Panc1 (cell line): ENCODE measurements at regions not wholly inside any gene's neighbourhood (a gene's known extent, or its start where the extent isn't known, plus 50 kb on each side); places are given as distances from the start of the nearest gene placed in this dataset.

Experiments used
- ATAC-seq: fragments of 200-7000 bp; cut with Tn5 transposase; 2 replicates; pipeline ENCODE4 v1.9.1; 2020; ENCODE audit warnings: mild to moderate bottlenecking, moderate library complexity
- BruUV-seq: library from RNA; stranded (reverse); fragments of 400-500 nt; replicated peaks from 2 replicates; lab custom pipeline; 2021; lab: Mats Ljungman, UMichigan
- CTCF ChIA-PET: fragments of 300-600 bp; sonication (Branson Sonifier 250); formaldehyde crosslinking; loops from one replicate; lab custom pipeline; 2022; ENCODE audit warnings: antibody characterized with exemption; lab: Charles Lee
- POLR2A ChIA-PET: fragments of 300-600 bp; sonication (Branson Sonifier 250); formaldehyde crosslinking; loops from one replicate; lab custom pipeline; 2022; ENCODE audit warnings: antibody characterized with exemption; lab: Charles Lee
- DNase-seq: peaks from one replicate; pipeline ENCODE4 v3.0.0-alpha.2; 2010; ENCODE audit warnings: low read depth, low spot score
- H3K27ac ChIP-seq: 2 replicates; pipeline ENCODE4 v1.5.1; 2011; ENCODE audit warnings: mild to moderate bottlenecking, low read length, inconsistent platforms
- H3K27me3 ChIP-seq: fragments of 200-500 bp; sonication (Bioruptor generic); 2 replicates; pipeline ENCODE4 v1.6.0; 2014; ENCODE audit warnings: low read length, inconsistent platforms; ENCODE audit not compliant: control insufficient read depth, insufficient read depth
- H3K36me3 ChIP-seq: fragments of 200-500 bp; sonication (Bioruptor generic); 2 replicates; pipeline ENCODE4 v1.5.1; 2014; ENCODE audit warnings: inconsistent platforms, mild to moderate bottlenecking, low read length, moderate library complexity; ENCODE audit not compliant: control insufficient read depth, insufficient read depth
- H3K4me1 ChIP-seq: 2 replicates; pipeline ENCODE4 v1.5.1; 2011; ENCODE audit warnings: inconsistent platforms, mild to moderate bottlenecking, low read length, moderate library complexity; ENCODE audit not compliant: control insufficient read depth, insufficient read depth
- H3K4me3 ChIP-seq, 2 experiments: 2 replicates each; pipeline ENCODE4 v1.5.1; 2011 to 2012; ENCODE audit warnings: low read depth in 2 of 2, low read length in 2 of 2, mild to moderate bottlenecking in 2 of 2, inconsistent platforms in 1 of 2, moderate library complexity in 1 of 2
- H3K9me3 ChIP-seq: fragments of 200-500 bp; sonication (Bioruptor generic); 2 replicates; pipeline ENCODE4 v1.5.1; 2014; ENCODE audit warnings: low read depth, mild to moderate bottlenecking, inconsistent platforms, low read length, moderate library complexity; ENCODE audit not compliant: control insufficient read depth, insufficient read depth
- CTCF ChIP-seq: fragments of 450-650 bp; IDR thresholded peaks from 2 replicates; pipeline ENCODE4 v1.5.1; 2017; ENCODE audit warnings: mild to moderate bottlenecking
- POLR2AphosphoS5 ChIP-seq: IDR thresholded peaks from 2 replicates; pipeline ENCODE4 v1.6.1; 2012; ENCODE audit warnings: mild to moderate bottlenecking, low read depth, low read length, moderate library complexity
- REST ChIP-seq, 2 experiments: IDR thresholded peaks; 2 replicates each; pipeline ENCODE4 v1.6.1; 2011 to 2012; ENCODE audit warnings: low read depth in 2 of 2, control low read depth in 1 of 2, low read length in 1 of 2, mild to moderate bottlenecking in 1 of 2, moderate library complexity in 1 of 2; ENCODE audit not compliant: insufficient read depth in 1 of 2
- SIN3A ChIP-seq: IDR thresholded peaks from 2 replicates; pipeline ENCODE4 v1.6.1; 2012; ENCODE audit warnings: low read depth, mild to moderate bottlenecking, low read length, moderate library complexity, borderline replicate concordance; ENCODE audit not compliant: insufficient read depth
- TCF7L2 ChIP-seq: IDR thresholded peaks from 2 replicates; pipeline ENCODE4 v1.6.1; 2011; ENCODE audit warnings: mild to moderate bottlenecking, low read depth, low read length, inconsistent platforms
- in situ Hi-C: cut with HindIII; loops from 2 replicates; pipeline ENCODE4 v1.10.0; 2016; ENCODE audit warnings: low sequenced_read_pairs, low pct_unique_long_range_greater_than_20kb
- intact Hi-C: fragments of 100-400 bp; cut with micrococcal nuclease; formaldehyde crosslinking; loops from one replicate; pipeline ENCODE4 v1.10.0; 2022; ENCODE audit not compliant: unreplicated experiment

GRCh38 chr2:41933046-41933420 is 114.8 kb upstream of the PKDCC start:
- CTCF ChIA-PET, result no interaction called here
- no TSS peak for BruUV-seq
- no peak for TF ChIP-seq POLR2AphosphoS5
- TF ChIP-seq TCF7L2, result no peak
- no peak for TF ChIP-seq CTCF
- TF ChIP-seq REST (IDR thresholded peaks at IDR 0.05; ENCODE audit: insufficient read depth in 1 of 2, low read depth in 2 of 2, low read length in 1 of 2), result no peak
- TF ChIP-seq SIN3A, result no peak
- H3K4me1 ChIP-seq, result no peaks in the 10 kb centered on the region
- ATAC-seq, result no peak
- H3K9me3 ChIP-seq, result no peaks in the 10 kb centered on the region
- DNase-seq, result no peak
- in situ Hi-C loops (no loop called here), intact Hi-C loops (no loop called here)
- H3K36me3 ChIP-seq, result no peaks in the 10 kb centered on the region
- no peaks in the 10 kb centered on the region for H3K27me3 ChIP-seq
- no peak overlapping the region for H3K4me3 ChIP-seq
- H3K27ac ChIP-seq, result no peak overlapping the region
- POLR2A ChIA-PET, result no interaction called here

GRCh38 chr2:41933585-41934320 is 114.1 kb upstream of the PKDCC start:
- ChIA-PET CTCF (no interaction called here), POLR2A (no interaction called here)
- no peak for ATAC-seq
- no peak overlapping the region for H3K4me3 ChIP-seq
- no peaks in the 10 kb centered on the region for H3K9me3 ChIP-seq
- H3K4me1 ChIP-seq, result no peaks in the 10 kb centered on the region
- in situ Hi-C loops (no loop called here), intact Hi-C loops (no loop called here)
- H3K36me3 ChIP-seq, result no peaks in the 10 kb centered on the region
- BruUV-seq, result no TSS peak
- no peaks in the 10 kb centered on the region for H3K27me3 ChIP-seq
- TF ChIP-seq TCF7L2, result no peak
- TF ChIP-seq REST (IDR thresholded peaks at IDR 0.05; ENCODE audit: insufficient read depth in 1 of 2, low read depth in 2 of 2, low read length in 1 of 2), result no peak
- TF ChIP-seq POLR2AphosphoS5, result no peak
- TF ChIP-seq SIN3A, result no peak
- TF ChIP-seq CTCF, result no peak
- H3K27ac ChIP-seq, result no peak overlapping the region
- DNase-seq, result no peak
